ENCODE measurements at regions not wholly inside any gene's neighbourhood (a gene's known extent, or its start where the extent isn't known, plus 50 kb on each side); places are given as distances from the start of the nearest gene placed in this dataset.

- CTCF ChIA-PET = no interaction called here
- intact Hi-C loops (cut with micrococcal nuclease; ENCODE audit: unreplicated experiment) = no loop called here
- POLR2A ChIA-PET (ENCODE audit: low non-redundant PET) = no interaction called here
- Histone ChIP-seq H3K36me3 (ENCODE audit: insufficient read depth, low read length, poor library complexity, severe bottlenecking) (no peaks in the 10 kb centered on the region), H3K4me3 (ENCODE audit: low read depth, low read length, poor library complexity, severe bottlenecking) (no peak overlapping the region), H3K27me3 (replicated peaks; ENCODE audit: insufficient read depth, low read depth, low read length, poor library complexity) (no peaks in the 10 kb centered on the region), H3K4me1 (ENCODE audit: insufficient read depth, low read length, poor library complexity, severe bottlenecking) (no peaks in the 10 kb centered on the region), H3K9me3 (ENCODE audit: low read depth, low read length, poor library complexity, severe bottlenecking) (no peaks in the 10 kb centered on the region), H3K27ac (ENCODE audit: low read depth, low read length, poor library complexity, severe bottlenecking) (no peak overlapping the region)
- no TSS peak for BruUV-seq (replicated peaks)
- TF ChIP-seq, protein P1, sequence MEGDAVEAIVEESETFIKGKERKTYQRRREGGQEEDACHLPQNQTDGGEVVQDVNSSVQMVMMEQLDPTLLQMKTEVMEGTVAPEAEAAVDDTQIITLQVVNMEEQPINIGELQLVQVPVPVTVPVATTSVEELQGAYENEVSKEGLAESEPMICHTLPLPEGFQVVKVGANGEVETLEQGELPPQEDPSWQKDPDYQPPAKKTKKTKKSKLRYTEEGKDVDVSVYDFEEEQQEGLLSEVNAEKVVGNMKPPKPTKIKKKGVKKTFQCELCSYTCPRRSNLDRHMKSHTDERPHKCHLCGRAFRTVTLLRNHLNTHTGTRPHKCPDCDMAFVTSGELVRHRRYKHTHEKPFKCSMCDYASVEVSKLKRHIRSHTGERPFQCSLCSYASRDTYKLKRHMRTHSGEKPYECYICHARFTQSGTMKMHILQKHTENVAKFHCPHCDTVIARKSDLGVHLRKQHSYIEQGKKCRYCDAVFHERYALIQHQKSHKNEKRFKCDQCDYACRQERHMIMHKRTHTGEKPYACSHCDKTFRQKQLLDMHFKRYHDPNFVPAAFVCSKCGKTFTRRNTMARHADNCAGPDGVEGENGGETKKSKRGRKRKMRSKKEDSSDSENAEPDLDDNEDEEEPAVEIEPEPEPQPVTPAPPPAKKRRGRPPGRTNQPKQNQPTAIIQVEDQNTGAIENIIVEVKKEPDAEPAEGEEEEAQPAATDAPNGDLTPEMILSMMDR (conservative IDR thresholded peaks at IDR 0.05; ENCODE audit: low read depth, low read length) = no peak
- no peak for TF ChIP-seq EZH2 (IDR thresholded peaks at IDR 0.05; ENCODE audit: borderline replicate concordance, low read depth, low read length, poor library complexity, severe bottlenecking)
- no peak for DNase-seq (ENCODE audit: low spot score)
These were observed 464.9 kb upstream of the BRINP1 start for GRCh38 chr9:119834064-119834620.

DNA sequence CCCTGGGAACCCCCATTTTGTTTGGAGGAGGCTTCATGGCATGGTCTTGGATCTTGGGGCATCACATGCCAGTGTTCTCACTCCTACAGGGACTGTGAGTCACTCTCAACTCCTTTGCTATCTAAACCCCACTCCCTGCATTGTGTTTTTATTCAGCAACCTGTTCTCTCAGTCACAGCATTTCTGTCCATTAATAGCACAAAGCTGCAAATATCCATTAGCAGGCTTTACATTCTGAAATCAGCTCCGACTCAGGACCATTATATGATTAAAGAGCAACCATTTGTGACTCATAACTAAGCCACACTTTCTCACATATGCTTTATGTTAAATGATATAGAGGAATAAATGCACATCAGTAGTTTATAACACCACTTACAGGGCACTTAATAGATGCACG, 462.1 kb upstream of the BRINP1 start:
- no peaks in the 10 kb centered on the region for H3K9me3 ChIP-seq (ENCODE audit: low read depth, low read length, poor library complexity, severe bottlenecking)
- no peak for DNase-seq (ENCODE audit: low spot score)
- H3K4me1 ChIP-seq (ENCODE audit: insufficient read depth, low read length, poor library complexity, severe bottlenecking) = no peaks in the 10 kb centered on the region
- H3K36me3 ChIP-seq (ENCODE audit: insufficient read depth, low read length, poor library complexity, severe bottlenecking) = no peaks in the 10 kb centered on the region
- no peak overlapping the region for H3K27ac ChIP-seq (ENCODE audit: low read depth, low read length, poor library complexity, severe bottlenecking)
- intact Hi-C loops (cut with micrococcal nuclease; ENCODE audit: unreplicated experiment) = no loop called here
- ChIA-PET POLR2A (ENCODE audit: low non-redundant PET) (no interaction called here), CTCF (no interaction called here)
- no peak for TF ChIP-seq EZH2 (IDR thresholded peaks at IDR 0.05; ENCODE audit: borderline replicate concordance, low read depth, low read length, poor library complexity, severe bottlenecking)
- TF ChIP-seq, protein P1 (conservative IDR thresholded peaks at IDR 0.05; ENCODE audit: low read depth, low read length) = no peak
- H3K27me3 ChIP-seq (replicated peaks; ENCODE audit: insufficient read depth, low read depth, low read length, poor library complexity) = no peaks in the 10 kb centered on the region
- BruUV-seq (replicated peaks) = no TSS peak
- no peak overlapping the region for H3K4me3 ChIP-seq (ENCODE audit: low read depth, low read length, poor library complexity, severe bottlenecking)

DNA sequence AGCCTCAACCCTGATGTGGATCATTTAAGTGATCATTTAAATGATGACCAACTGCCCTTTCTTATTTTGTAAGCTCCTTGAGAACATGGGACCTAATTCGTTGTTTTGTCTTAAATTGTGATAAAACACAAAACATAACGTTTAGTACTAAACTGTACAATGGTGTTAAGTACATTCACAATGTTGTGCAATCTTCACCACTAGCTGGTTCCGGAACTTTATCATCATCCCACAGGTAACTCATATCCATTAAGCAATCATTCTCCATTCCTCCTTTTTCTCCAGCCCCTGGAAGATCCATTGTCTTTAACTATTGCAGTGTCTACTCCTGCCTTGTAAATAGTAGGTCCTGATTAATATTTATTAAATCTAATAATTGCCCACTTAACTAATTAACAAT, 460.5 kb upstream of the BRINP1 start:
- CTCF ChIA-PET = no interaction called here

More for the DNA sequence above, 460.5 kb upstream of the BRINP1 start:
- TF ChIP-seq, protein P1 (conservative IDR thresholded peaks at IDR 0.05; ENCODE audit: low read depth, low read length) = no peak
- TF ChIP-seq EZH2 (IDR thresholded peaks at IDR 0.05; ENCODE audit: borderline replicate concordance, low read depth, low read length, poor library complexity, severe bottlenecking) = no peak
- BruUV-seq (replicated peaks) = no TSS peak
- H3K27me3 ChIP-seq (replicated peaks; ENCODE audit: insufficient read depth, low read depth, low read length, poor library complexity) = no peaks in the 10 kb centered on the region
- DNase-seq (ENCODE audit: low spot score) = no peak
- H3K4me3 ChIP-seq (ENCODE audit: low read depth, low read length, poor library complexity, severe bottlenecking) = no peak overlapping the region
- H3K4me1 ChIP-seq (ENCODE audit: insufficient read depth, low read length, poor library complexity, severe bottlenecking) = no peaks in the 10 kb centered on the region
- POLR2A ChIA-PET (ENCODE audit: low non-redundant PET) = no interaction called here
- no peak overlapping the region for H3K27ac ChIP-seq (ENCODE audit: low read depth, low read length, poor library complexity, severe bottlenecking)
- H3K9me3 ChIP-seq (ENCODE audit: low read depth, low read length, poor library complexity, severe bottlenecking) = no peaks in the 10 kb centered on the region
- no peaks in the 10 kb centered on the region for H3K36me3 ChIP-seq (ENCODE audit: insufficient read depth, low read length, poor library complexity, severe bottlenecking)
- intact Hi-C loops (cut with micrococcal nuclease; ENCODE audit: unreplicated experiment) = no loop called here
